Muscle of back (tissue), 3 donors: ENCODE measurements at regions not wholly inside any gene's neighbourhood (a gene's known extent, or its start where the extent isn't known, plus 50 kb on each side); places are given as distances from the start of the nearest gene placed in this dataset.
"Not testable (repeated sequence)": the region's sequence is repeated elsewhere in the genome, so short reads cannot be mapped to it uniquely, and the experiment has no call there.

Experiments used
- DNase-seq, 3 donors: peaks; one replicate each; pipeline versions ENCODE4 v3.0.0 to v3.0.0-alpha.2; 2013

DNA sequence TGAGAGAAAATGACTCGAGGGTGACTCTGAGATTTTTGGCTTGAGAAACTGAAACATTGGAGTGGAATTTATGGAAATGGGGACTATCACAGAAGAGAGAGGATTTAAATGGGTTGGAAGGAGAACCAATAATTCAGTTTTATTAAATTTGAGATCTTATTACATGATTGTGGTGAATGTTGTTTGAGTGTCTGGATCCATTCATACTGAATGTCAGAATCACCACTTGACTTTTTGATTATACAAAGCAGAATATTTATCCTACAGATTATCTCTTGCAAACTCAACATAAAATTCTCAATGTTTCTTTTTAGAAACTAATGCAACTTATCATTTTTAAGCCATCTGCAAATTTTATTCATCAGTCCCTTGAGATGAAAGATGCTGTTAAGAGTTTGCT, 332.8 kb downstream of the CNTN3 start:
- no peak for DNase-seq

DNA sequence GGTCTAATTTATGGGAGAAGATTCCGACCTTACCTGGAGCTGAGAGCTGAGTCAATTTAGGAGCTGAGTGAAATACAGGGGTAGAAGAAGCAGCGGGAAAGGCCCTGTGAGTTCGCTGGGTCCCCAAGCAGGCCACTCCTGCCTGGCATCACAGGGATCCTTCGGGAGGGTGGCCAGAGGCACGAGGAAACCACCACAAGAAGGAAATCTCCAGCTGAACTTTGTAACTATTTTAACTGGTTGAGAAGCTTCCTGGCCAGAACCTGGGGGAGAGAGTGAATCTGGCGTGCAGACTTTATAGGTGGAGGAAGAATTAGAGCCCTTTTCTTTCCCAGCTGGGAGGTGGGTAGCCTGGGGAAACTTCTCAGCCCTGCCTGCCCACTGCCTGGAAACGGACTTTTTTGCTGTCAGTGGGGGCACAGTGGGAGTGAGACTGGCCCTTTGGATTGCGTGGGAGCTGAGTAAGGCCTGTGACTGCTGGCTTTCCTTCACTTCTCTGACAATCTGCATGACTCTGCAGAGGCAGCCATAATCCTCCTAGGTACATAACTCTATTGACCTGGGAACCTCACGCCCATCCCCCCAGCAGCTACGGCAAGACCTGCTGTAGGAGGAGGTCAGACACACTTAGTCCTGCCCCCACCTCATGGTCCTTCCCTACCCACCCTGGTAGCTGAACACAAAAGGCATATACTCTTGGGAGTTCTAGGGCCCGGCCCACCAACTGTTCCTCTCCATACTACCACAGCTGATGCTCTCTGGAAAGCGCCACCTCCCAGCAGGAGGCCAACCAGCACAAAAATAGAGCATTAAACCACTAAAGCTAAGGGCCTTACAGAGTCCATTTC, 340.7 kb downstream of the CNTN3 start:
- peak in 1 of 3 donors; percentile 11 for DNase-seq

DNA sequence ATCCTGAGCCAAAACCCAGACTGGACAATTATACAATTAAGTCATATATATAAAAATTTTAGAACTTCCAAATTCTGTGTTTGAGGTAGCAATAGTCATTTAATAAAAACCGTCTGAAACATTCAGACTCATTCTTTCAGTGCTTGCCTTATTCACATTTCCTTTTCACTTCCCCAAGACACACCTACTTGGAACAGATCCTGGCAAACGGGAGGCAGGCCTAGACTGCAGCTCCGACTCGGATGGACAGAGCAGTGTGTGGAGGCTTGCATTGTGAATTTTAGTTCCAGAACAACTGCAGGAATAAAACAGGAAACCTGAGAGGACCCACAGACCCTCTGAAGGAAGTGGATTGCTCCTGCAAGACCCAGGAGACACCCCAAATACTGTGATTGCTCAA, 341.4 kb downstream of the CNTN3 start:
- peak; percentile 54 to 86 (median 81) for DNase-seq

DNA sequence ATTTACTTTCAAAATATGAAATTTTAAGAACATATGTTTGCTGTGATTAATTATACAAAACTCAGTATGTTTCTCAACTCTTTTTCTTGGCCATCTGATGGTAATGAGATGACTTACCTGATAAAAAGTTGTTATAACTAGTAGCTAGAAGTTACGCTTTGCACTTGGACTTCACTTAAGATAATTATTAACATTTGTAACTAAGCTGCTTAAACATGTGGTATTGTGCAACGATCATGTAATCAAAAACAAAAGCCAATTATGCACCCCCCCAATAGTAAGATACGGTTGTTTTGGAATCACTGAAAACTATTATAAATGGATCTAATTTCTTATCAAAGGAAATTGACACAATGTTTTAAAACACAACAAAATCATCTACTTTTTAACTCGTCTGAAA, 342.9 kb downstream of the CNTN3 start:
- no peak for DNase-seq

DNA sequence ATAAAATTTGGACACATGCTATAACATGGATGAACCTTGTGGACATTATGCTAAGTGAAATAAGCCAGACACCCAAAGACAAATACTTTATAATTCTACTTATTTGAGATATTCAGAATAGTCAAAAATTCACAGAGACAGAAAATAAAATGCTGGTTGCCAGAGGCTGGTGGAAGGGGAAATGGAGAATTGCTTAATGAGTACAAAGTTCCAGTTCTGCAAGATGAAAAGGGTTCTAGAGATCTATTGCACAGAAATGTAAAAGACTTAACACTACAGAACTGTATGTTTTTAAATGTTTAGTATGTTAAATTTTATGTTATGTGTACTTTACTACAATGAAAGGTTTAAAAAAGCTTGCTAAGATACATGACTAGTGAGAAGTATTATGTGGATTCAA, 344.8 kb downstream of the CNTN3 start:
- DNase-seq = no peak

DNA sequence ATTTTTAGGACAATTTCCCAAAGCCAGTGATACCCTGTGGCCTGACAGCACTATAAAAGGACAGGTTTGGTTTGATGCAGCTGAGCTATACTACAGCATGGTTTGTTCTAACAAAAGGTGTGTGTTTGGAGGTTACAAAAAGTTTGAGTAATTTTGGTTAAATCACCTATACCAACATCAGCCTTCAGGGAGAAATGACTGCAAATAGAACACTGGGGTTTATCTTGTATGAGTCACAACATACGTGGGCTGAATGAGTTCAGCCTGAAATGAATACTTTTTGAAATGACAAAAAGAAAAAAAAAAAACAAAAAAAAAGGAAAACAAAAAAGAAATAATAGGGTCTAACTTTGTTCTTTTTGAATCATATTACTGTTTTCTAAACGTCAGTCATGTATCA, 345.7 kb downstream of the CNTN3 start:
- DNase-seq = no peak

DNA sequence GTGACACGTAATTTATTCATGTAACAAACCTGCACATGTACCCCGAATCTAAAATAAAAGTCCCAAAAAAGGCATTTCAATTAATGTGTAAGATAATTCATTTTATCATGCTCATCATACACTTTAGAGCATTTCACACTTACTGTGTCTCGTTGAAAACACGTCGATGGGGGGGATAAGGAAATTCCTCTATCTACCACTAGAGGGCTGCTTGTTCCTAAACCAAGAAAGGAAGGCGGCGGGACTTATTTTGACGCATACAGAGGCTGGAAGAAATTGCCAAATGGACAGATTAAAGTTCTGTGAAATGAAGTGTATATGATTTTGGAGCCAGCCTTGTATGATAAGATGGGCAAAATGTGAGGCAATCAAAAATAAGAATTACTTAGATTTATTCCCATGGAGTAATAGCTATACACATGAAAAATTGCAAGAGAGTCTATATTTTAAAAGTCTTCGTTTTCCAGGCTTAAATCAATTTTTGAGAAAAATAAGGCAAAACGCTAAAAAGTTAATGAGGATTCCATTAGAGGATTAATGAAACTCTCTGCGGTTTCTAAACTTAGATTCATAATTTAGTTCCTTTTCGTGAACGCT, 346.8 kb downstream of the CNTN3 start:
- peak; percentile 37 to 70 (median 61) for DNase-seq

DNA sequence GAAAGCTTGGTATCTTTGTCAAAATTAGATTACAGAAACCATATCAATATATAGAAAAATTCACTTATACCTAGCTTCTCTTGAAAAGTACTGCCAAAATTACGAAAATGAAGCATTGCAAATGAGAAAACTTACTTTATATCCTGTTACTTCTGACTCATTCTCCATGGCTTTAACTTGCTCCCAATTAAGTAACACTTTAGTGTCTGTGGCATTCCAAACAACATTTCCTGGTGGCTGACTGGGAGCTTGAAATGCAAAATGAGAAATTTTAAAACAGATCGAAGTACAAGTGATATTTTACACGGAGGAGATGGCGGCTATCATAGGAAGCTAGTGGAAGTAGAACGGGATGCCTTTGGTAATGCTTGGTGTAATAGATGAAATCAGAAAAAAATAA, 347.3 kb downstream of the CNTN3 start:
- DNase-seq = no peak

DNA sequence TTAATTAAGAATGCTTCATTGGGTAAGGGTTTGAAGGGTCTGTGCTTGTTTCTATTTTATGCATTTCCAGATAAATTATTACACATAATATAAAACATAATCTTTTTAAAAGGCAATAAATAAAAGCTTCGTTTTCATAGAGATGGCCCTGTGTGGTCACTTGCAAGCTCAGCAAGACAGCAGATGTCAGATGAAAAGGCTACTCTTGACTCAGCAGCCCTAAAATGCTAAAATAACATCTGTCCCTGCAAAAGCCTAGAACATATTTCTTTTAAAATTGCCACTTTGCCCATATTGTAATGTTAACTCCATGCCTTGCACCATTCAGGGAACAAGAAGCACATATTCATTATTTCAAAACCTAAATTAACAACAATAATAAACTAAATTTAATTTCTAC, 349.4 kb downstream of the CNTN3 start:
- DNase-seq = no peak

DNA sequence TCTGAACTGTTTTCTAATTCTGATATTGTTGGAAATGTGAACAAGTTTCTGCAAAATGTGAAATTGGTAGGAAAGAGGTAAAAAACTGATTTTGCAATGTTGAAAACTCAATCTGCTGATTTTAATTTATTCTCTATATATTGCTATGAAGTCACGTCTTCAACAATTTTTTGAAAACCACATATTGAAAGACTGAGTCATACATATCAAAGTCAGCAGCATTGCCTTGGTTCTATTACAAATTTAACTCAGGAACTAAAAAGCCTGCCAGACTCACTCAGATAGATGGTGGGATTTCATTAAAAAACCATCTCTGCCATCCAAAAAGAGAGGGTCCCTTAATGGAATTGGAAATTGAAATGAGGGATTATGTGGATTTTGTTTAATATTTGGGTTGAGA, 351.4 kb downstream of the CNTN3 start:
- no peak for DNase-seq

DNA sequence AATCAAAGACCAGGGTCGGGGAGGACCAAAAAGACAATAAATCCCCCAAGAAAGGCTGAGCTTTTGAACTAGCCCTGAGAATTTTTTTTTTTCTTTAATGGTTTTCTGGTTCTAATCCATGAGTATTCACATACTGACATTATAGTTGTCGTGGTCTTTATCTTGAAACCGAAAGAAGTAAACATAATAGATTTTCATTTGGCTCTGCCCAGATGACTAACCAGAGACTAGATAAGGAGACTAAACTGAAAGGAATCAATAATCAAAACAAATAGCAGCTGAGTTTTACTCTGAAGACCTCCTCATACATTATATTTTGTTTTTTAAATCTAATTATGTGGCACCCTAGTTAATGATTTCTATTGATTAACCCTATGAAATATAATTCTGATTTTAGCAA, 381.4 kb downstream of the CNTN3 start:
- no peak for DNase-seq

DNA sequence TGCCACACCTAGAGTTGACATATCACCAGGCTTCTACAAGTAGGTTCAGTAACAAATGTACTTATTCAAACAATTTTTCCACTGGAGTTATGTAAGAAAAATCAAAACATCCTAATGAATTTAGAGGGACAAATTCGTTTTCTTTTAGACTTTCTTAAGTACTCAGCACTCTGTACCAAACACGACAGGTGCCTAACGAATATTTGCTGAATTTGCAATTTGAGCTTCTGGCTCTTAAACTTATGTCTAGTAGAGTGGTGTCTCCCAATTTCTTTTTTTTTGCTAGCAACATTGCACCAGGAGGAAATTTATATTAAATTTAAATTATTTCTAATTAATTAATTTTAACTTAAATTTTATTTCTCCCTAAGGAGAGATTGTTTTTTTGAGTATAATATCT, 397.0 kb downstream of the CNTN3 start:
- no peak for DNase-seq

DNA sequence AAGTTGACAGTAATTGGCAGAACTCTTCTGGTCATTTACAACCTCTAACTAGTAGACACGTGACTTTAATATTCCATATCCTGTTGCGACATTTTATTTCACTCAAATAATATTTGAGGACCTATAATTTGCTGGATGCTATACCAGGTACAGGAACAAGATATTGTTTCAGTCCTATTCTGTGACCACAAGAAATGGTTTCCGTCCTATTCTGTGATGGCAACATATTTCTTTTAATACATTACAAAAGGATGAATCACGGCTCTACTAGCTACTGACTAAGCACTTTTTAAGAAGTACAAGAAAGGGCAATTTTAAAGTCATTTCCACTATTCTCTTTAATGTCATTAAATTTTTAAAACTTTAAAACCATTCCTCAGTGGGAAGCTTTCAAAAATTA, 400.2 kb downstream of the CNTN3 start:
- DNase-seq = peak in 1 of 3 donors; percentile 10

DNA sequence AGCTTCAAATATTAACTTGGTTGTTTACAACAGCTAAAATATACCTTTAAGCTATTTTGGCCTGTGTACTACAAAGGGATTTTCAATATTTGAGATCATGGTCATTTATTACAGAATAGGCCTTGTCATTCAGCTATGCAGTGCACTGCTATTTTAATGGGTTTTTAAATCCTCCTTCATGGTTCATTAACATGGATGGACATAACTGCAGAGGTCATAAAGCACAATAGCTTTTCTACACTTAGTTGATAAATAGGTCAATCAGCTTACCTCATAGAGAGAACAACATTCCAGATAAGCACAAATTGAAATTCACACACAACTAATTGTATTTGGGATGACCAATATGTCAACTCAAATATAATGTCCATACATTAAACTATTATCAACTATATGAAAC, 403.7 kb downstream of the CNTN3 start:
- DNase-seq = no peak

DNA sequence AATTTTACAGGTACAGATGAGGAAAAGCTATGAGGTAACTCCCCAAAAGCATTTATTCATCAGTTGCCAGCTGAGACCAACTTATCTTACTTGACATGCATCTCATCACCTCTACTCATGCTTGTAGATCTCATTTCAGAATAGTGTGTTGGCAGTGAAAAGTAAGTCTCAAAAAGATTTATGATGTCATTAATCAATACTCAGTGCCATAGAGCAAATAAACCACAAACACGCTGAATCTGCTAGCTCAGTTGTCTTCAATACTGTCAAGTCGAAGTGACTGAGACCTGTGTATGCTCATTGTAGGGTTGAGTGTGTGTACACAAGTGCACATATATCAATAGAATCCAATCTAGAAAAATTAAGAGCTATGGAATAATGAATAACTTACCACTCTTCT, 413.5 kb downstream of the CNTN3 start:
- DNase-seq = no peak

DNA sequence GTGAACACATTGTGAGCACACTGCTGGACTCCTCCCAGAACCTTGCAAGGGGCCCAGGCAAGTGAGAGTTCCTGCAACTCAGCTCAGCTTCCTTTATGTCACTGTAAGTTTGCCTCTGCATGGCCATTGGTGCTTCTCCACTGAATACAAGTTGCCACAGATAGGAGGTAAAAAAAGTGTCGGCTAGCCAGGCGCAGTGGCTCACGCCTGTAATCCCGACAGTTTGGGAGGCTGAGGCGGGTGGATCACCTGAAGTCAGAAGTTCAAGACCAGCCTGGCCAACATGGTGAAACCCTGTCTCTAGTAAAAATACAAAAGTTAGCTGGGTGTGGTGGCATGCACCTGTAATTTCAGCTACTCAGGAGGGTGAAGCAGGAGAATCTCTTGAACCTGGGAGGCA, 435.8 kb downstream of the CNTN3 start:
- DNase-seq = not testable (repeated sequence)

DNA sequence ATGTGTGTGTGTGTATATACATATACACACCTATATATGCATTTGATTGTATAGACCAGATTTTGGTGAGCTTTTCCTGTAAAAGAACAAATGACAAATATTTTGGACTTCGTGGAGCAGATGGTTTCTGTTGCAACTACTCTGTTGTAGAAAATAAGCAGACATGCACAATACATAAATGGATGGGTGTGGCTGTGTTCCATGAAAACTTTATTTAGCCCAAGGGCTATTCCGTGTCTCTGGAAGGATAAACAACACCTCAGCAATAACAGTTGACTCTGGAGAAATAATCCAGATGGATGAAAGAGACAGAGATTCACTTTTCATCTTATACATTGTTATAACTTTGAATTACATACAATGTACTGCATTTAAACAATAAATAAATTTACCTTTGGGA, 441.4 kb downstream of the CNTN3 start:
- no peak for DNase-seq

DNA sequence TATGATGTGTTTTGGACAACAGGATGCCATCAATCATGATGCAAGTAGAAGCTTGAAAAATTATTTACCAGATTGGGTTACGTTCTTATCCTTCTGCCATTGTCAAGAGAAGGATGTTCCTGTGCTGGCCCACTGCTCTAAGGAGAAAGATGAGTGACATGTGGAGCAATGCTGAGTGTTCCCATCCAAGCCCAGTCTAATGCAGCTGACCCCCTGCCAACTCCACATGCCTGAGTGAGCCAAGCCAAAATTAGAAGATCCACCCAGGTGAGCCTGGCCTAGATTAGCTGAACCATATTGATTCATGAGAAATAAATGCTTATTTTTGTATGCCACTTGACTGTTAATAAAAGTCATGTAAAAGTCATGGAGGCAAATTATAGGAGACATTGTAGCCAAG, 446.5 kb downstream of the CNTN3 start:
- no peak for DNase-seq

DNA sequence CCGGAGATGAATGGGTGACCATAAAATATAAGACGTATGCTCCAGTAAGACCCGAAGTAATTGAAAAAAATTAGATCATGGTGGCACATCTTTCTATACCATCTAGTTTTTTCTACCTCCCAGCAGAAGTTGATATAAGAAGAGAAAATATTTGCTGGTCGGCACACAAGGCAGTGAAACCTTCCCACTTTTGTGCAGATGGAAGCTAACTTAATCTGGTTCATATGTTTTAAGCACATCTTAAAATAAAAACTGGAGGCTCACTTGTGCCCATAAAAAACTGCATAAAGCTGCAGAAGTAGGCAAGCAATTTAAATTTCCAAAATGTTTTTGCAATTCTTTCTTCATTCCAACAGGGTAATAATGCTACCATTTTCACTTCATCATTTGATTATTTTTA, 449.2 kb downstream of the CNTN3 start:
- DNase-seq = no peak

DNA sequence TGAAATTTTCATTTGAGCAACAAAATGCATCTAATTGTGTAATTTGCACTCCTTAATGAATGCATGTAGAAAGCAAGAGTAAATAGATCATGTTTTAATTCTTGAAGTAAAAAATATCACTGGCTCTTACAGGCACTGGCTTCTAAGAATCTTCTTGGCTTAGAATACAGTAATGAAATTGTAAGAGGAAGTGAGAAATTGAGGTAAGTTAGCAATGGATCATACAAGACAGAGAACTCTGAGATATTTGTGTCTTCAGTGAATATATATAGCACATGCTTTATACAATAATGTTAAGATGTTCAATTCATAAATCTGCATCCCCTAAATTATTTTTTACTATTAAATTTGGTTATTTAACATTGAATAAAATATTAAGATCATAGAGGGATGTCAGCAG, 465.0 kb downstream of the CNTN3 start:
- DNase-seq = no peak

DNA sequence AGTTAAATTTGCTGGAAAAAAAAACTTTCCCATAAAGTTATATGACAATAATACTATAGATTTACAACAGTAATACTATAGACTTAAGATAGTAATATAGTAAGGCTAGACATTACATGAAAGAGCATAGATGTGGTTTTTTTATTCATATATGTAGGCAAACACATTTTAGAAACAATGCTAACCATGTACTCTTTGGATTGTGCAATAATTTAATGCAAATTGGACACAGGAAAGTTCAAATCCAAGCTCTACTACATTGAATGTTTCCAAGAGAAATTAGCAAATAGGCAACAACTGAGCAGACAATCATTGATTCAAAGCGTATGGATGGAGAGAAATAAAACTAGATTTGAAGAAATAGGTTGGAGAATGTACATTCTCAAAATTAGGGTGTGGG, 469.2 kb downstream of the CNTN3 start:
- DNase-seq = no peak

DNA sequence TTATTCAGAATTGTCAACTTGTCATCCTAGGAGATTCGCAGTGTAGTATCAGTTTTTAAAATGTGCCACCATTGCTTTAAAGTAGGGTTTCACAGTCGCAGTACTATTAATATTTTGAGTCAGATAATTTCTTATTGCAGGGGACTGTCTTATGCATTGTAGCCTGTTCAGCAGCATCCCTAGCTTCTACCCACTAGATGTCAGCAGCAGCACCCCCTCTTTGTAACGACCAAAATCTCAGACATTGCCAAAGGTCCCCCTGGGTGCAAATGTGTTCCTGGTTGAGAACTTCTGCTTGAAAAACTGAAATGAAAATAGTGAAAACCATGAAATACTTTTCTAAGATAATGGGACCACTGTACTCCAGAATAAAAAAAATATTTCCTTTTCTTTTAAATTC, 474.8 kb downstream of the CNTN3 start:
- peak in 1 of 3 donors; percentile 5 for DNase-seq

DNA sequence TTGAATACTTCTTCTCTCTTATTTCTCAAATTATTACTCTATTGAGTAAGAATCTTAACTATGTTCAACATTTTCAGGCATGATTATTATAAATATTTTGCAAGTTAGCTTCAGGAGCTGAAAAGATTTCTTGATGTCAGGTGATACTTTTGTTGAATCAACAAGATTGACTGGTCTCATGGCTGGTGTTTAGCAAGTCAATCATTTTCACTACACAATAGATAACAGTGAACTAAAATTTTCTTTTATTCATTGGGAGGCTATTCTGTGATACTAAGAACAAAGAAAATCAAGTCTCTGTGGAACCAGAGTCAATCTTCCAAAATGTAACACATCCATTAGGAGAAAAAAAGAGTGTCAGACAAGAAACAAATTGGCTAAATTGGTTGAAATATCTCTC, 476.7 kb downstream of the CNTN3 start:
- no peak for DNase-seq

DNA sequence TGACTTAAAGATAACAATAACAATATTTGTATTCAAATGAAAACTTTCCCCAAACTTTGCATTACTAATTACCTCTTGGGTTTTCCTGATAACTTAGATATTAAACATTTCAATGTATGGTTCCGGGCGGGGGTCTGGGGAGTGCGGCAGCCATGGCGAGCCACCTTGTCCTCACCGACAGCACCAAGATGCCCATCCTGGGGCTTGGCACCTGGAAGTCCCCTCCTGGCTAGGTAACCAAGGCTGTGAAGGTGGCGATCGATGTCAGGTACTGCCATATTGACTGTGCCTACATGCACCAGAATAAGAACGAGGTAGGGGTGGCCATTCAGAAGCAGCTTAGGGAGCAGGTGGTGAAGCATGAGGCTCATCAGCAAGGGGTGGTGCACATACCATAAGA, 478.7 kb downstream of the CNTN3 start:
- DNase-seq = no peak
